ENCODE measurements at regions not wholly inside any gene's neighbourhood (a gene's known extent, or its start where the extent isn't known, plus 50 kb on each side); places are given as distances from the start of the nearest gene placed in this dataset.
A peak's percentile ranks its signal among the peaks of the same experiment; 100 is the strongest.
"Not testable (repeated sequence)": the region's sequence is repeated elsewhere in the genome, so short reads cannot be mapped to it uniquely, and the experiment has no call there.

GRCh38 chr4:31022702-31023101 lies 302.5 kb downstream of the PCDH7 start:
- DNase-seq = no peak

DNA sequence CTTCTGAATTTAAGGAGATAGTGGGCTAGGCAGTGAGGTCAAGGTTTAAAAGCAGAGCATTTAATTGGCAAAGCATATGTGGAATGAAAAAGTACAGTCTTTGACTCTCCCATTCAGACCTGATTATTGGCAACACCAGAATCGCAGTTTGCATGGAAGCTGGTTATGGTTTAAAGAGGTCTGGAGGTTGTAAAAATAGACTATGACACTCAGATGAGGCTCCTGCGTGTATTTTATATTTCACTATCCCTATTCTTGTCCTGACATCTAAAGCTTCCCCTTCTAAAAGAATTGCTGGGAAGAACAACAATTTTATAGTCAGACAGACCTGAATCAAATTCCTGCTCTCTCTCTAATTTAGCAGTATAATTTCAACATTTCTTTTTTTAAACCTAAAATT lies 302.9 kb downstream of the PCDH7 start:
- no peak for DNase-seq

DNA sequence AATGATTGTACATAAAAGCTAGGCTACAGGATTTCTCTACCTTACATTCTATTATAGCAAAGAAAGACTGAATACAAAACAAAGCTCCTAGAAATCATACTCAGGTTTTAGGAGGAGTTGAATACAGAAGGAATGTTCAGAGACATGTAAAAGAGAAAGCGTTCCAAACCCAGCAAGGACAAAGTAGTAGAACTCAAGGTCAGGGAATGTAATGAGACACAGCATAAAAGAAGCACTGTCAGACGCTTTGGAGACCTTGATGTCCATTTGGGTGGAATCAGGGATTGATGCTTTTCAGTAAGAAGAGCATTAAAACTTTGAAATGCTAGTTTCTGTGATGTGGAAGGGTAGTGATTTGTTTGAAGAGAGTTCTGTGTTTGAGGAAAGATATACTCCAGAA lies 303.6 kb downstream of the PCDH7 start:
- DNase-seq = no peak

DNA sequence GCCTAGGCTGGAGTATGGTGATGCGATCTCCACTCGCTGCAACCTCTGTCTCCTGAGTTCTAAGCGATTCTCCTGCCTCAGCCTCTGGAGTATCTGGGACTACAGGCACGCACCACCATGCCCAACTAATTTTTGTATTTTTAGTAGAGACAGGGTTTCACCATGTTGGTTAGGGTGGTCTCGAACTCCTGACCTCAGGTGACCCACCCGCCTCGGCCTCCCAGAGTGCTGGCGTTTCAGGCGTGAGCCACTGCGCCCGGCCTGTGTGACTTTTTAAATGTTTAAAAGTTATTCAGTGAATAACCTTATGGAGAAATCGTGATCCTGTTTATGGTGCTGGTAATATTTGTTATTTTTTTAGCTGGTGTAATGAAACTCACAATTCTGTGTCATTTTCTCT lies 304.6 kb downstream of the PCDH7 start:
- not testable (repeated sequence) for DNase-seq

GRCh38 chr4:31026256-31026655 lies 306.1 kb downstream of the PCDH7 start:
- no peak for DNase-seq

DNA sequence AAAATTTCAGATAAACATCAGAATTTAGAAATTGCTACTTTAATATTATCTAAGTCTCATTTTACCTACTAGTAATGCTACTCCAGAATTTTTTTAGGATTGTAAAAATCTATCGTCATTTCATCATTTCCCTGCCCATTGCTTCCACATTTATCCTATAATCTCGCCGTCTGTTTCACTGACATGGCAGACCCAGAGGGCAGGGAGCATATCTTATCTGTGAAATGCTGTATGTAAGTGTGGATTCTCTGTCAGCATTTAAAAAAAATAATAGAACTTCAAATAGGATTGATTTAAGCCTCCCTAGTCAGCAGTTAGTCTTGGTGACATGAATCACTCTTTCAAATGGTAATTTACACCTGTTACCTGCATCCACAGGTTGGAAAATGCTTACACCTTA lies 314.4 kb downstream of the PCDH7 start:
- DNase-seq = no peak

GRCh38 chr4:31035761-31036160 lies 315.6 kb downstream of the PCDH7 start:
- no peak for DNase-seq

- no peak for DNase-seq
These were observed 317.5 kb downstream of the PCDH7 start for GRCh38 chr4:31037703-31038102.

- DNase-seq = no peak
These were observed 319.2 kb downstream of the PCDH7 start for GRCh38 chr4:31039382-31039781.

- DNase-seq = no peak
These were observed 319.9 kb downstream of the PCDH7 start for GRCh38 chr4:31040106-31040505.

DNA sequence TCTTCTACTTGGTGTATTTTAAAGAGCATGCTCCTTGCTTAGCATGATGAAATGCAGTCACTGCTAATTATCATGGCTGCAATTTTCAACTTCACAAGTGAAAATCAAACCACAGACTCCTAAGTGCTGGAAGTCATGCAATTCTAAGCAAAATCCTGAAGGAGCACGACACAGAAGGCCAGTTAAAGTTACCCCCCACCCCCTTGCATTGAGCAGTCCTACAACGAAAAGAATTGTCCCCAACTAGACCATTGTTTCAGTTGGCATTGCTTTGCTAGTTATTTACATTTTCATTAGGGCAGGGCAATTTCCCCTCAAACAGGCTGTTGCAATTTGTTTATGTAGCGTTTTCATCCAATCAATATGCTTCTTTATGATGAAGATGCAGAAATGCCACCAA lies 321.2 kb downstream of the PCDH7 start:
- DNase-seq = no peak

- DNase-seq = no peak
These were observed 321.7 kb downstream of the PCDH7 start for GRCh38 chr4:31041853-31042252.

DNA sequence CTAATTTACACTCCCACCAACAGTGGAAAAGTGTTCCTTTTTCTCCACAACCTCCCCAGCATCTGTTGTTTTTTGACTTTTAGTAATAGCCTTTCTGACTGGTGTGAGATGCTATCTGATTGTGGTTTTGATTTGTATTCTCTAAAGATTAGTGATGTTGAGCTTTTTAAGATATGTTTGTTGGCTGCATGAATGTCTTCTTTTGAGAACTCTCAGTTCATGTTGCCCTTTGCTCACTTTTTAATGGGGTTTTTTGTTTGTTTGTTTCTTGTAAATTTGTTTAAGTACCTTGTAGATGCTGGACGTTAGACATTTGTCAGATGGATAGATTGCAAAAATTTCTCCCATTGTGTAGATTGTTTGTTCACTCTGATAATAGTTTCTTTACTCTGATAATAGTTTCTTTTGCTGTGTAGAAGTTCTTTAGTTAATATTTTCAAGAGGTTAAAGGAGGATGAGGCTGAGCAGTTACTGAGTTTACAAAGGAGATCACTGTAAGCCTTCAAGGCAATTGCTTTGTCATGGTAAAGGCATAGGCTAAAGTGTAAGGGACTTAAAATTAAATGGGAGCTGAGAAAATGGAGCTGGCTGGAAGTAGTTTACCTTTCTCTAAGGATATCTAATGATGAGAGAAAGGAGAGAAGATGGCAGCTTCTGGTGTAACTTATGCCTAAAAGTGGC lies 323.4 kb downstream of the PCDH7 start:
- DNase-seq = no peak

GRCh38 chr4:31045151-31045550 lies 325.0 kb downstream of the PCDH7 start:
- DNase-seq = no peak

GRCh38 chr4:31045724-31046318 lies 325.7 kb downstream of the PCDH7 start:
- DNase-seq = peak; percentile 36

DNA sequence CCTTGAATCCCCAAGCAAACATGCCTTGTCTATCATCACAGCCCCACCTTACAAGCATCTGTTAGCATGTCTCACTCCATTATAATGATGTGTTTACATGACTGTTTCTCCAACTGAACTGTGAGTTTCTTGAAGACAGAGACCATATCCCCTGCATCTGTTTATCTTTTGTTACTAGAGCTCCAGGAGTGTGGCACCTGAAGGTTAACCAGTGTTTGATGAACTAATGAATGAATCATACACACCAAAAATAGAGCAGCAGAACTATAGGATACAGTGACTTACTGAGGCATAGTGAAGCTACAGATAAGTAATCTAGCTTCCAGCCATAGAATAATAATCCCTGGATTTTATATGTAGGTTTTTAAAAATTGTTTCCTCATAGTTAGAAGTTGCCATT lies 331.0 kb downstream of the PCDH7 start:
- DNase-seq = no peak

DNA sequence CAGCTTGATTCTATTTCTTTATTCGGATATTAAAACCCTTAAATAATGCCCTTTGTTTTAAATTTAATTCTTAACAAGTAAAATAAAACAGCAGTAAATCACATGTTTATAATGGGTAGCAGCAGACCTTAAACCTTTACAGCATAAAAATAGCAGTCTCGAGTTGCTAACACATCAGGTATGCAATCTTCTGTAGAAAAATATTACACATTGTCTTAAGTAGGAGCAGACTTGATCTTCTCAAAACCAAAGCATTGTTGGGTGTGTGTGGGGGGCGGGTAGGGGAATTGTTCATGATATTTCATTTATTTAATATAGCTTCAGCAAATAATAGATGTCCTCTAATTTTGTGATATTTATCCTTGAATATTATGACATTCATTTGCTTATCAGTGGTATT lies 331.4 kb downstream of the PCDH7 start:
- no peak for DNase-seq

DNA sequence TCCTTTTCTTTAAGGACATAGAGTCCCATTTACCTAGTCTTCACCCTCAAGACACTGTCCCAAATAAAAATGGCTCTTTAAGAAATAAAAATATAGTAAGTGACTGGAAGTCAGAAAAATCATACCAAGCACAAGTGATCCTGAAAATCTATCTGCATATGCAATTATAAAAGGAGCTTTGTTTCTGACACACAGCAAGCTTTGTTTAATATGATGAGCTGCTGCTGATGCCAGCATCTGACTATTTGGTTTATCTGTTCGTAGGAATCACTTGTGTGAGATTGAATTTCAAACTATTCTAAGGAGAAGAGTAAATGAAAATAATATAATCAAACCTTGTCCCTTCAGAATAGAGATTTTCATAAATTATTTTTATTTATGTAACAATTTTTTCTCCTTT lies 332.4 kb downstream of the PCDH7 start:
- DNase-seq = no peak

DNA sequence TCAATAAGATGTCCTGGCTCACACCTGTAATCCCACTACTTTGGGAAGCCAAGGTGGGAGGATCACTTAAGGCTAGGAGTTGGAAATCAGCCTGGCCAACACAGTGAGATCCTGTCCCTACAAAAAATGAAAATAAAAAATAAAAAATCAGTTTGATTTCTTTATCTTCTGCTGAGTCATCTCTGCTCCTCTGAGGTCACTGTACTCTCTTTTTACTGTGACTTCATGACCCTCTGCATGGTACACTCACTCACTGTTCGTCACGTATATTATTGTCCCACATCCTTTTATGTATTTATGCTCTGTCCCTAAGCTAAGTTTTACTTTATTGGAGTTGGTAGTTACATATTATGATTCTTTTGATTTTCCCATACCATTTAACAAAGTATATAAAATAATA lies 333.3 kb downstream of the PCDH7 start:
- no peak for DNase-seq

GRCh38 chr4:31054295-31054694 lies 334.1 kb downstream of the PCDH7 start:
- no peak for DNase-seq

DNA sequence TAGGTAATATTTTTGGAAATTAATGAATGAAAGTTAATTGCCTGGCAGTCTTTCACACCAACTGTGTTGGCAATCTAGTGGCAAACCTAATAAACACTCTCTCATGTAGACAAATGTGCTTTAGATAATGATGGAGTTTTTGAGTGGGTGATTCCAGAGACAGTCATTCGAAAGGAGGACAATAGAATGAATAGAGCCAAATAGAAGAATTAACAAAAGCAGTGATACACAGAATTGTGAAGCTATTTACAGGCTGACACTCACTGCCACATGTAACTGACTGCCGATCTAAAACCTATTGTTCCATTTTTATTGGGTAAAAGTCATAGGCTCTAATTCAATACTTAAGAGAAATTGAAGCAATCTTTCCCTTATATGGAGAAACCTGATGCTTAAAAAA lies 338.5 kb downstream of the PCDH7 start:
- no peak for DNase-seq

- no peak for DNase-seq
These were observed 339.8 kb downstream of the PCDH7 start for GRCh38 chr4:31059753-31060522.

DNA sequence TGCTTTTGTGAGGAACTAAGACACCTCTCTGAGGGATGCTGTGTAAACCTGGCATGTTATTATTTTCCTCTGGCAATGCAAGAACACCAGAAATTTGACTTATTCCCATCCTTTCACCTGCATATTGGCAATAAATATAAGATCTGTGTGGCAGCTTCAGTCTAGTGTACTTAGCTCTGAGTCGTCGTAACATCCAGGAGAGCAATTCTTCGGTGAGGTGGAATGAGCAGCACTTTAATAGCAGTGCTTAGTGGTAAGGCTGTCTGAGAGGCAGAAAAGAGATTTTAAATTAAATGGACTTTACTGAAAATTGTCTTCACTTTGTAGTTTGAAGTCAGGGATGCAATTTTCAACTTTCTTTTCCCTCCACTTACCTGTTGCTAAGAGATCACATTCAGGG lies 344.9 kb downstream of the PCDH7 start:
- DNase-seq = no peak
